Liver (tissue), 8 donors: ENCODE measurements at regions not wholly inside any gene's neighbourhood (a gene's known extent, or its start where the extent isn't known, plus 50 kb on each side); places are given as distances from the start of the nearest gene placed in this dataset.

Experiments
- DNase-seq: peaks from one replicate; pipeline ENCODE4 v3.0.0-alpha.2; 2017; ENCODE audit warnings: low spot score
- H3K27ac ChIP-seq, 2 donors: one replicate each; pipeline ENCODE4 v1.7.0; 2013; ENCODE audit warnings: inconsistent platforms in 2 of 2, low read length in 2 of 2, control low read depth in 1 of 2, low read depth in 1 of 2, mild to moderate bottlenecking in 1 of 2
- H3K27me3 ChIP-seq, 4 donors: one replicate each; pipeline versions ENCODE4 v1.6.1 to v1.7.0; 2013; ENCODE audit warnings: low read length in 3 of 4, inconsistent platforms in 1 of 4, mild to moderate bottlenecking in 1 of 4, moderate library complexity in 1 of 4; ENCODE audit not compliant: control insufficient read depth in 4 of 4, insufficient read depth in 4 of 4
- H3K36me3 ChIP-seq, 4 donors: one replicate each; pipeline versions ENCODE4 v1.6.1 to v1.7.0; 2013; ENCODE audit warnings: low read length in 3 of 4, mild to moderate bottlenecking in 3 of 4, low read depth in 1 of 4, moderate library complexity in 1 of 4; ENCODE audit not compliant: control insufficient read depth in 4 of 4, insufficient read depth in 3 of 4
- H3K4me1 ChIP-seq, 4 donors: one replicate each; pipeline versions ENCODE4 v1.6.1 to v1.7.0; 2013; ENCODE audit warnings: low read length in 3 of 4, mild to moderate bottlenecking in 3 of 4, moderate library complexity in 1 of 4; ENCODE audit not compliant: control insufficient read depth in 4 of 4, insufficient read depth in 4 of 4
- H3K4me3 ChIP-seq, 3 donors: one replicate each; pipeline versions ENCODE4 v1.6.1 to v1.7.0; 2013; ENCODE audit warnings: low read length in 3 of 3, control low read depth in 1 of 3, low read depth in 1 of 3, mild to moderate bottlenecking in 1 of 3
- H3K9ac ChIP-seq, 2 donors: one replicate each; pipeline ENCODE4 v1.7.0; 2013; ENCODE audit warnings: low read length in 2 of 2, mild to moderate bottlenecking in 2 of 2, moderate library complexity in 2 of 2, control low read depth in 1 of 2, low read depth in 1 of 2
- H3K9me3 ChIP-seq, 4 donors: one replicate each; pipeline versions ENCODE4 v1.6.1 to v1.7.0; 2013; ENCODE audit warnings: low read length in 3 of 4; ENCODE audit not compliant: control insufficient read depth in 4 of 4
- EGR1 ChIP-seq, 2 donors: IDR thresholded peaks; 2 replicates each; pipeline ENCODE4 v1.6.1; 2016 to 2018; ENCODE audit warnings: antibody characterized with exemption in 2 of 2, low read depth in 2 of 2
- FOXA2 ChIP-seq: IDR thresholded peaks from 2 replicates; pipeline ENCODE4 v1.6.1; 2016; ENCODE audit warnings: antibody characterized with exemption
- GABPA ChIP-seq, 2 donors: IDR thresholded peaks in 1 of 2; conservative IDR thresholded peaks in 1 of 2; 2 replicates each; pipeline ENCODE4 v1.6.1; 2016; ENCODE audit warnings: antibody characterized with exemption in 2 of 2, mild to moderate bottlenecking in 1 of 2, moderate library complexity in 1 of 2
- HNF4A ChIP-seq, 2 donors: conservative IDR thresholded peaks; 2 replicates each; pipeline ENCODE4 v1.6.1; 2016; ENCODE audit warnings: antibody characterized with exemption in 2 of 2, mild to moderate bottlenecking in 2 of 2
- HNF4G ChIP-seq: IDR thresholded peaks from 2 replicates; pipeline ENCODE4 v1.6.1; 2016; ENCODE audit warnings: antibody characterized with exemption
- JUND ChIP-seq, 2 donors: IDR thresholded peaks; 2 replicates each; pipeline ENCODE4 v1.6.1; 2016; ENCODE audit warnings: antibody characterized with exemption in 2 of 2
- MAX ChIP-seq: IDR thresholded peaks from 2 replicates; pipeline ENCODE4 v1.6.1; 2016; ENCODE audit warnings: antibody characterized with exemption
- NR2F2 ChIP-seq: IDR thresholded peaks from 2 replicates; pipeline ENCODE4 v1.6.1; 2016; ENCODE audit warnings: antibody characterized with exemption
- RAD21 ChIP-seq, 2 donors: IDR thresholded peaks; 2 replicates each; pipeline ENCODE4 v1.6.1; 2016; ENCODE audit warnings: antibody characterized with exemption in 2 of 2, mild to moderate bottlenecking in 2 of 2
- RXRA ChIP-seq, 2 donors: IDR thresholded peaks; 2 replicates each; pipeline ENCODE4 v1.6.1; 2017 to 2018; ENCODE audit warnings: antibody characterized with exemption in 2 of 2, mild to moderate bottlenecking in 1 of 2
- SP1 ChIP-seq: IDR thresholded peaks from 2 replicates; pipeline ENCODE4 v1.6.1; 2018; ENCODE audit warnings: antibody characterized with exemption, mild to moderate bottlenecking
- TAF1 ChIP-seq: conservative IDR thresholded peaks from 2 replicates; pipeline ENCODE4 v1.6.1; 2016; ENCODE audit warnings: antibody characterized with exemption, mild to moderate bottlenecking
- YY1 ChIP-seq: IDR thresholded peaks from 2 replicates; pipeline ENCODE4 v1.6.1; 2016; ENCODE audit warnings: antibody characterized with exemption, mild to moderate bottlenecking
- WGBS: extraction: QIAGEN DNeasy Blood & Tissue Kit; methylation state at CpG from one replicate; pipeline ENCODE4 v1.1.7; 2013; 5-methylcytosine and 5-hydroxymethylcytosine counted together
- TF ChIP-seq, protein P1 (sequence below): fragments of 150-350 bp; IDR thresholded peaks from 2 replicates; pipeline ENCODE4 v1.5.1; 2017; ENCODE audit warnings: improper control_type of control experiment, low read depth, low read length; ENCODE audit not compliant: missing input control
- TF ChIP-seq, protein P2 (sequence below): IDR thresholded peaks from 2 replicates; pipeline ENCODE4 v1.6.1; 2016; ENCODE audit warnings: antibody characterized with exemption
- TF ChIP-seq, protein P3 (sequence below): IDR thresholded peaks from 2 replicates; pipeline ENCODE4 v1.6.1; 2016; ENCODE audit warnings: antibody characterized with exemption
- donor health status: healthy.
- donor health status: healthy.
- donor health status: healthy.
- donor health status: healthy.
- donor health status: healthy.

- Histone ChIP-seq H3K36me3 (no peaks in the 10 kb centered on the region), H3K4me1 (peaks cover 0 to 4% (median 0%) of the 10 kb centered on the region in 4 donors), H3K4me3 (no peak overlapping the region), H3K9me3 (no peaks in the 10 kb centered on the region), H3K27ac (peak overlapping the region; percentile 61 to 92), H3K27me3 (no peaks in the 10 kb centered on the region), H3K9ac (no peak overlapping the region)
- WGBS: 89% methylated on average over 3 of the region's 3 CpGs
- no peak for DNase-seq
- TF ChIP-seq, protein P1, sequence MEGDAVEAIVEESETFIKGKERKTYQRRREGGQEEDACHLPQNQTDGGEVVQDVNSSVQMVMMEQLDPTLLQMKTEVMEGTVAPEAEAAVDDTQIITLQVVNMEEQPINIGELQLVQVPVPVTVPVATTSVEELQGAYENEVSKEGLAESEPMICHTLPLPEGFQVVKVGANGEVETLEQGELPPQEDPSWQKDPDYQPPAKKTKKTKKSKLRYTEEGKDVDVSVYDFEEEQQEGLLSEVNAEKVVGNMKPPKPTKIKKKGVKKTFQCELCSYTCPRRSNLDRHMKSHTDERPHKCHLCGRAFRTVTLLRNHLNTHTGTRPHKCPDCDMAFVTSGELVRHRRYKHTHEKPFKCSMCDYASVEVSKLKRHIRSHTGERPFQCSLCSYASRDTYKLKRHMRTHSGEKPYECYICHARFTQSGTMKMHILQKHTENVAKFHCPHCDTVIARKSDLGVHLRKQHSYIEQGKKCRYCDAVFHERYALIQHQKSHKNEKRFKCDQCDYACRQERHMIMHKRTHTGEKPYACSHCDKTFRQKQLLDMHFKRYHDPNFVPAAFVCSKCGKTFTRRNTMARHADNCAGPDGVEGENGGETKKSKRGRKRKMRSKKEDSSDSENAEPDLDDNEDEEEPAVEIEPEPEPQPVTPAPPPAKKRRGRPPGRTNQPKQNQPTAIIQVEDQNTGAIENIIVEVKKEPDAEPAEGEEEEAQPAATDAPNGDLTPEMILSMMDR: no peak
- TF ChIP-seq, protein P2, sequence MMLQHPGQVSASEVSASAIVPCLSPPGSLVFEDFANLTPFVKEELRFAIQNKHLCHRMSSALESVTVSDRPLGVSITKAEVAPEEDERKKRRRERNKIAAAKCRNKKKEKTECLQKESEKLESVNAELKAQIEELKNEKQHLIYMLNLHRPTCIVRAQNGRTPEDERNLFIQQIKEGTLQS: no peak
- no peak for TF ChIP-seq HNF4G
- no peak for TF ChIP-seq HNF4A (conservative IDR thresholded peaks at IDR 0.05)
- TF ChIP-seq EGR1 (IDR thresholded peaks at IDR 0.05; ENCODE audit: low read depth in 2 of 2): no peak
- TF ChIP-seq SP1: no peak
- TF ChIP-seq MAX: no peak
- TF ChIP-seq FOXA2: no peak
- no peak for TF ChIP-seq TAF1
- no peak for TF ChIP-seq JUND (IDR thresholded peaks at IDR 0.05)
- TF ChIP-seq, protein P3, sequence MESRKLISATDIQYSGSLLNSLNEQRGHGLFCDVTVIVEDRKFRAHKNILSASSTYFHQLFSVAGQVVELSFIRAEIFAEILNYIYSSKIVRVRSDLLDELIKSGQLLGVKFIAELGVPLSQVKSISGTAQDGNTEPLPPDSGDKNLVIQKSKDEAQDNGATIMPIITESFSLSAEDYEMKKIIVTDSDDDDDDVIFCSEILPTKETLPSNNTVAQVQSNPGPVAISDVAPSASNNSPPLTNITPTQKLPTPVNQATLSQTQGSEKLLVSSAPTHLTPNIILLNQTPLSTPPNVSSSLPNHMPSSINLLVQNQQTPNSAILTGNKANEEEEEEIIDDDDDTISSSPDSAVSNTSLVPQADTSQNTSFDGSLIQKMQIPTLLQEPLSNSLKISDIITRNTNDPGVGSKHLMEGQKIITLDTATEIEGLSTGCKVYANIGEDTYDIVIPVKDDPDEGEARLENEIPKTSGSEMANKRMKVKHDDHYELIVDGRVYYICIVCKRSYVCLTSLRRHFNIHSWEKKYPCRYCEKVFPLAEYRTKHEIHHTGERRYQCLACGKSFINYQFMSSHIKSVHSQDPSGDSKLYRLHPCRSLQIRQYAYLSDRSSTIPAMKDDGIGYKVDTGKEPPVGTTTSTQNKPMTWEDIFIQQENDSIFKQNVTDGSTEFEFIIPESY: no peak
- no peak for TF ChIP-seq NR2F2
- no peak for TF ChIP-seq GABPA (IDR thresholded peaks at IDR 0.05 in 1 of 2, conservative IDR thresholded peaks at IDR 0.05 in 1 of 2)
Measured at GRCh38 chr5:68730979-68731654, 362.7 kb upstream of the SLC30A5 start.

DNA sequence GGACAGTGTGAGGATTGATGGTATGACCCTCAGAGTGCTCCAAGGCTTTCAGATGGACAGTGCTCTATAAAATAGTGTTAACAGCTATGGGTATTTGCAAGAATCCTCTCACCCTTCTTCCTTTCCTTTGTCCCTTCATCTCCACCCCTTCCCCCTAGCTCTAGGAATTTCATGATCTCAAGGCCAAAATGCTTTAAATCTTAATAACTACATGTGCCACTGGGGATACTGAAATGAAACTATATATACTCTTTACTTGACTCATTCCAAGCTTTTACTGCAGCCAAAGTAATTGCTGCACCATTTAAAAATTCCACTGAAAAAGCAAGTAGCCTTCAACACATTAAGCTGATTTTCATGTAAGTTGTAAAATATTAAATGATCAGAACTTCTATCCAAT lies 361.6 kb upstream of the SLC30A5 start:
- H3K27ac ChIP-seq: peak overlapping the region in 1 of 2 donors; percentile 4
- TF ChIP-seq NR2F2 (no peak), GABPA (IDR thresholded peaks at IDR 0.05 in 1 of 2, conservative IDR thresholded peaks at IDR 0.05 in 1 of 2) (no peak), EGR1 (IDR thresholded peaks at IDR 0.05; ENCODE audit: low read depth in 2 of 2) (no peak), MAX (no peak), JUND (IDR thresholded peaks at IDR 0.05) (no peak), RXRA (IDR thresholded peaks at IDR 0.05) (no peak), YY1 (no peak), FOXA2 (no peak), RAD21 (IDR thresholded peaks at IDR 0.05) (no peak), HNF4A (conservative IDR thresholded peaks at IDR 0.05) (no peak), SP1 (no peak)
- H3K4me1 ChIP-seq: peaks cover 0 to 4% (median 1%) of the 10 kb centered on the region in 4 donors
- H3K9ac ChIP-seq: no peak overlapping the region
- H3K36me3 ChIP-seq: peaks cover 0 to 2% (median 0%) of the 10 kb centered on the region in 4 donors
- H3K4me3 ChIP-seq: no peak overlapping the region
- H3K27me3 ChIP-seq: no peaks in the 10 kb centered on the region
- DNase-seq: no peak
- H3K9me3 ChIP-seq: no peaks in the 10 kb centered on the region
